GM21515 (cell line): ENCODE measurements at regions not wholly inside any gene's neighbourhood (a gene's known extent, or its start where the extent isn't known, plus 50 kb on each side); places are given as distances from the start of the nearest gene placed in this dataset.
"Not testable (repeated sequence)": the region's sequence is repeated elsewhere in the genome, so short reads cannot be mapped to it uniquely, and the experiment has no call there.

Experiments
- ATAC-seq: cut with Tn5 transposase; IDR thresholded peaks from one replicate; pipeline ENCODE4 v1.9.1; 2021; ENCODE audit not compliant: unreplicated experiment

GRCh38 chr6:19370831-19371230 lies 466.3 kb upstream of the ID4 start:
- ATAC-seq, result no peak

DNA sequence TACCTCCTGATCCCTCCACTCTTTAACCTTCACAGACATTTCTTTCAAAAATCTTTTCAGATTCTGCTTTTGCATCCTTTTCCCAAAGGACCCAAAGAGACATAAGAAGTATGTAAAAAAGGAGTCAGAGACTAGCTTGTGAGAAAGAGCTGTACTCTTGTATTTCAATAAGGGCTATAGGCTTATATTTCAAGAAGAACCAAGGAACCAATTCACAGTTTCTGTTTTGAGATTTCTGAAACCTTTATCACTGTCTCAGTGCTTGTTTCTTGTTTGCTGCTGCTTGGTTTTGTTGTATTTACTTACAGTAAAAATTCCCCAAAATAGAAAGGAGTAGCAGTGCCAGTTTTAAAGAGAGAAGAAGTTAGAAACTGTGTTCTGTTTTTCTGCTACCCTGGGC lies 461.6 kb upstream of the ID4 start:
- ATAC-seq, result no peak

DNA sequence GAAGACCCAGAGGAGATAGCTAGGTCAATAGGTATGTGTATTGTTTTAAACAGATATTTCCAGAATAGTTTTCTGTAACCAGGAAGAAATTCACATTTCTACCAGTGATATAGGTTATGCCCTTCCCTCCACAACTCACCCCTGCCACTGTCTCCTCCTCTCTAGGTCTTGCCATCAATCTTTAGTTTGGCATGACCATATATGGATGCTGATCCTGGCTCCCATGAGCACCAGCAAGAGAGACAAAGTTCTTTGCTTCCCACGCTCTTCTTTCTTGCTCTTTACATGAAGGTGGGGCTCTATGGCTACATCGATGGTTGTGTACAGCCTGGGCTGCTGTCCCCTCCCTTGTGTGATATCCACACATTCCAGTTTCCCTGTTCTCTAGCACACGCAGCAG lies 459.4 kb upstream of the ID4 start:
- ATAC-seq, result no peak

GRCh38 chr6:19380293-19380692 lies 456.9 kb upstream of the ID4 start:
- ATAC-seq, result no peak

GRCh38 chr6:19382676-19383075 lies 454.5 kb upstream of the ID4 start:
- no peak for ATAC-seq

DNA sequence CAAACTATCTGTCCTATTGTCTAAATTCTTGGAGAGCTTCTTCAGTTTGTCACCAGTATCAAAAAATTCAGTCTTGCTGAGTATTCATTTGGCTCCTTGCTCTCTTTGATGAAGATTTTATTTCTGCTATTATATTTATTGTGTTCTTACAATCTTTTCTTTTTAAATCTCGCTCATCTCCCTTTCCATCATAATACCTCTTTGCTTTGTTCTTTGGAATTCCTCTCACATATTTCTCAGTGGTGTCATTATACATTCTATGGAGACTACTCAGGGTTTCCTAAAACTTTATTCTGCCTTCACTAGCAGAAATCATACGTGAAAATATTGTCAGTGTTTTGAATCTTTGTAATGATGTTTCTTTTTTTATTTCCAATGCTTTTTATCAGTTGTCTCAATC lies 445.2 kb upstream of the ID4 start:
- no peak for ATAC-seq

DNA sequence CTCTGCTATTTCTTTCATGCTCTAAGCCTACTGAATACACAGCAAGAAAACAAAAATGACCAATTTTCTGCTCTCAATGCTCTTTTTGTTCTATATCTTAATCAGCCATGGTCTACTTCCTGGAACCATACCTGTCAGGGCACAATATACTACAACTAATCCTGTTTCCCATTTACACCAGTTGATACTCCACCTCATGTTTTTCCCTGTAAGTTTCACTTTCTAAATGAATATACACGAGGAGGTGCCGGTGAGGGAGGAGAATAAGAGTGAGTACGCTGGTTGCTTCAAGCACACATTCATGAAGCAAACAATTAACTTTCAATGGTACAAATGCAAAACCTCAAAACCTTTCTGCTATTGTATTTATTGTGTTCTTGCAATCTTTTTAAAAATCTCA lies 443.1 kb upstream of the ID4 start:
- no peak for ATAC-seq

DNA sequence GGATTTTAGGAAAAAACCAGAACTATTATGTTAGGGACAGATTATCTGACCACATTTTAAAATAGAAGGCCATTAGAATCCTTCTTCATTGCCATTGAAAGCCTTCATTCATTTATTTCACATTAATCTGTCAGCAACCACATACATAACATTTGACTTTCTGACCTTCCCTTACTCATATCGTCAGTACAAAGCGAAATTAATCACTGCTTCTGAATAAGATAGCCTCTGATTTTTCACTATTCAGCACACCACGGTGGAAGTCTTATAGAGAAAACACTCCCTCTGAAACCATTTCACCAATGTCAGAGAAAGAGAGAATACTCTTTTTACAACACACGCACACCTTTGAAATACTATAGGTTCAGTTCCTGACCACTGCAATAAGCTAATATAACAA lies 442.5 kb upstream of the ID4 start:
- ATAC-seq, result no peak

GRCh38 chr6:19395316-19395715 lies 441.9 kb upstream of the ID4 start:
- ATAC-seq, result no peak

GRCh38 chr6:19399406-19399805 lies 437.8 kb upstream of the ID4 start:
- ATAC-seq, result no peak

- not testable (repeated sequence) for ATAC-seq
Measured at GRCh38 chr6:19404884-19405283, 432.3 kb upstream of the ID4 start.

GRCh38 chr6:19408331-19408730 lies 428.8 kb upstream of the ID4 start:
- ATAC-seq, result no peak

- no peak for ATAC-seq
Measured at GRCh38 chr6:19410481-19410880, 426.7 kb upstream of the ID4 start.

GRCh38 chr6:19413323-19413722 lies 423.8 kb upstream of the ID4 start:
- ATAC-seq, result no peak

- no peak for ATAC-seq
Measured at GRCh38 chr6:19415605-19416326, 421.4 kb upstream of the ID4 start.

DNA sequence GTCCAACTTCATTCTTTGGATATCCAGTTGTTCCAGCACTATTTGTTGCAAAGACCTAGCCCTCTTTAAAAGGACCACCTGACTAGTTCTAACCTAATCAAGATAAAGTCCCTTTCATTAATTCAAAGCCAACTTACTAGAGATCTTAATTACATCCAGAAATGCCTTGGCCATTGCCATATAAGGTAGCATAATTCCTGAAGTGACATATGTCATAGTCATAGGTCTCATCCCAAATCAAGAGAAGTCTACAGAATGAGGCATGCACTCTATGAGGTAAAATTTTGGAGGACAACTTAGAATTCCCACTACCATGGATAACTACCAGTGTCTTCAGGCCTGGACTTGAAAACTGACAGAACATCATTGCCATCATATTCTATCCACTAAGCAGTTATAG lies 420.4 kb upstream of the ID4 start:
- no peak for ATAC-seq

DNA sequence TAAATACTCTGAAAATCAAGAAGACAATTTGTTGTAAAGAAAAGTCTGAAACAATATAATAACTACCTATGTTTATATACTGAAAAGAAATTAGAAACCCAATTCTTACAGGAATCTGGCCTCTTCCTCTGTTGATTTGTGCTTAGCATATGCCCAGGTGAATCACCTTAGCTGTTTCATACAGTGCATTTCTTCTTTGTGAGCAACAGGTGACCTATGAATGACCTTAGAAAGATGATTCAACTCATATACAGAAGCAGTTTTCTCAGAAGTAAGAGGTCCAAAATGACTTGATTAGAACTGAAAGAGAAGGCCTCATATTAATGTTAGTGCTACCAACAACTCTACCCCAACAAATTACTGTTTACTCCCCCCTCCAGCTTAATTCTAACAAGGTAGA lies 419.5 kb upstream of the ID4 start:
- ATAC-seq, result no peak

DNA sequence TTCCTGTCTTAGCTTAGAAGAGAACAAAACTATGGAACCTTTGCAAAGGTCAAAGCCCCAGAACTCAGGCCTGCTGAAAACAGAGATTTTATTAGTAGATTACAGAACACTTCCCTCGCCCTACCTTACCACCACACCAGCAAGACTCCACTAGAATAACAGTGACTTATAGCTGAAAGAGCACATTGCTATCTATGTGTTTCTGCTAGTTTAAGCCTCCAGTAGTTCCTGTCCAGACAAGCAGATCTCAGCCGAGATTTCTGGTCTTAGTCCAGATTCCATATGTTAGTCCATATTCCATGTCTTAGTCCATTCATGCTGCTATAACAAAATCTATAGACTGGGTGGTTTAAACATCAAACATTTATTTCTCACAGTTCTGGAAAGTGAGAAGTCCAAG lies 412.3 kb upstream of the ID4 start:
- ATAC-seq, result no peak

DNA sequence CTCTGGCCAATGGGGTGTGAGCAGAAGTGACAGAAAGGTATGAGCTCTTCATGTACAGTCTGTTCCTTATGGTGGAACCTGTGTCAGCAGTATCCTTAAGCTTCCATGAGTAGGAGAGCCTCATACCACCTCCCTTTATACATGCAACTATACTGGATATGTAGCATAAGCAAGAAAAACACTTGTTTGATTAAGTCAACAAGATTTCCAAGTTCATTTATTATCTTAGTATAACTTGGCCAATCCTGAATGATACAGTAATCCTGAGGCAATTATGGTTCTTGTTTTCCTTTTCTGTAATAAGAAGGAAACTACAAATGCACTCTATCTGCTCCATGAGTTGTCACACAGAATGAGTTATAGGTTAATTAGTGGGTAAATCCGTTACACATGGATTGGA lies 409.6 kb upstream of the ID4 start:
- ATAC-seq, result no peak

DNA sequence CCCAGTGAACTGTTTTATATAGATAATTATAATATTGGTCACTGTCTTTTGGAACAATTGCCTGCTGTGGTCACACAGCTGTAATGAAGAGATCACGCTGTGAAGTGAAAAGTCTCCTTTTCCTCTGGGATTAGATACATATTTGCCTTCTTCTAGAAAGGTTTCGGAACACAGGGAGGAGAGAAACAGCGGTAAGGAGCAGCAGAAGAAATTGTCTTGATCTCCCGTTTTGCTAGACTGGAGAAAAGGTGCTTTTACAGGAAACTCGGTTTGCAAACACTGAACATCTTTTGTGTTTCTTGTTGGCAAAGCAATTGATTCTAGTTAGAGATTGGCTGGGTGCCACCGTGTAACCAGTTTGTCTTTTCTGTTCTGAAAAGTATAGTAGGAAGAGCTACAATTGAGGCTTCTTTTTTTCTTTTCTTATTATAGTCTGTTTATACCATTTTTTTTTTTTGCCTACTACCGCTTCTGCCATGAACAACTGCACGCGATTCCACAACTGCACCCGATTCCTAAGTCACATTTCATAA lies 404.1 kb upstream of the ID4 start:
- ATAC-seq, result no peak

- no peak for ATAC-seq
Measured at GRCh38 chr6:19434065-19434464, 403.1 kb upstream of the ID4 start.

GRCh38 chr6:19435755-19436154 lies 401.4 kb upstream of the ID4 start:
- ATAC-seq, result no peak
